OCI-LY7 (cell line): ENCODE measurements at regions not wholly inside any gene's neighbourhood (a gene's known extent, or its start where the extent isn't known, plus 50 kb on each side); places are given as distances from the start of the nearest gene placed in this dataset.

Experiments used
- CTCF ChIP-seq: fragments of 200-600 bp; sonication (generic); conservative IDR thresholded peaks from 2 replicates; pipeline ENCODE4 v1.5.1; 2014; ENCODE audit warnings: mild to moderate bottlenecking, antibody characterized with exemption, low read length, moderate library complexity, mixed read lengths
- EZH2phosphoT487 ChIP-seq: fragments of 200-600 bp; sonication (generic); IDR thresholded peaks from 2 replicates; pipeline ENCODE4 v1.6.1; 2018; ENCODE audit warnings: low read depth, borderline replicate concordance, mild to moderate bottlenecking, mixed run types, antibody characterized with exemption, low read length, moderate library complexity, mixed read lengths

GRCh38 chr4:145280541-145280940, 100.2 kb upstream of the OTUD4 start:
- TF ChIP-seq CTCF, result no peak
- TF ChIP-seq EZH2phosphoT487, result no peak
